ENCODE measurements at regions not wholly inside any gene's neighbourhood (a gene's known extent, or its start where the extent isn't known, plus 50 kb on each side); places are given as distances from the start of the nearest gene placed in this dataset.

GRCh38 chr13:40477623-40478608, 188.5 kb downstream of the FOXO1 start:
- DNase-seq (ENCODE audit: low read depth in 2 of 2), result peak; percentile 17 to 22
- H3K27ac ChIP-seq (ENCODE audit: insufficient read depth, low read length), result no peak overlapping the region

GRCh38 chr13:40478775-40479174, 187.7 kb downstream of the FOXO1 start:
- no peak for DNase-seq (ENCODE audit: low read depth in 2 of 2)
- Histone ChIP-seq H4K20me1 (ENCODE audit: control insufficient read depth, extremely low read depth, insufficient read depth, low read length) (no peaks in the 10 kb centered on the region), H3K9me3 (ENCODE audit: control insufficient read depth, insufficient read depth, low read depth, low read length) (no peaks in the 10 kb centered on the region), H3K9ac (ENCODE audit: insufficient read depth, low read length) (no peak overlapping the region), H3K27me3 (ENCODE audit: control insufficient read depth, insufficient read depth, low read length) (no peaks in the 10 kb centered on the region), H3K4me1 (ENCODE audit: control insufficient read depth, extremely low read depth, insufficient read depth, low read length) (no peaks in the 10 kb centered on the region), H3K4me2 (ENCODE audit: extremely low read depth, insufficient read depth, low read length) (no peak overlapping the region), H3K79me2 (ENCODE audit: control insufficient read depth, insufficient read depth, low read length) (no peaks in the 10 kb centered on the region), H3K36me3 (ENCODE audit: control insufficient read depth, insufficient read depth, low read length) (no peaks in the 10 kb centered on the region), H2AFZ (ENCODE audit: low read length) (no peak overlapping the region), H3K4me3 (replicated peaks in 1 of 4; ENCODE audit: control extremely low read depth in 1 of 4, insufficient read depth in 1 of 4, low read depth in 3 of 4, low read length in 4 of 4) (no peak overlapping the region), H3K27ac (ENCODE audit: insufficient read depth, low read length) (no peak overlapping the region)
- TF ChIP-seq CTCF (conservative IDR thresholded peaks at IDR 0.05 in 1 of 2, IDR thresholded peaks at IDR 0.05 in 1 of 2; ENCODE audit: low read depth in 1 of 2, low read length in 2 of 2) (no peak), EZH2 (IDR thresholded peaks at IDR 0.05; ENCODE audit: low read length, missing control alignments) (no peak)

More at GRCh38 chr13:40477623-40478608, 188.5 kb downstream of the FOXO1 start:
- Histone ChIP-seq H3K4me2 (ENCODE audit: extremely low read depth, insufficient read depth, low read length) (no peak overlapping the region), H3K4me1 (ENCODE audit: control insufficient read depth, extremely low read depth, insufficient read depth, low read length) (no peaks in the 10 kb centered on the region), H3K9ac (ENCODE audit: insufficient read depth, low read length) (no peak overlapping the region), H4K20me1 (ENCODE audit: control insufficient read depth, extremely low read depth, insufficient read depth, low read length) (no peaks in the 10 kb centered on the region), H3K9me3 (ENCODE audit: control insufficient read depth, insufficient read depth, low read depth, low read length) (no peaks in the 10 kb centered on the region), H3K4me3 (replicated peaks in 1 of 4; ENCODE audit: control extremely low read depth in 1 of 4, insufficient read depth in 1 of 4, low read depth in 3 of 4, low read length in 4 of 4) (no peak overlapping the region), H3K36me3 (ENCODE audit: control insufficient read depth, insufficient read depth, low read length) (no peaks in the 10 kb centered on the region), H3K79me2 (ENCODE audit: control insufficient read depth, insufficient read depth, low read length) (no peaks in the 10 kb centered on the region), H3K27me3 (ENCODE audit: control insufficient read depth, insufficient read depth, low read length) (no peaks in the 10 kb centered on the region), H2AFZ (ENCODE audit: low read length) (no peak overlapping the region)
- no peak for TF ChIP-seq CTCF (conservative IDR thresholded peaks at IDR 0.05 in 1 of 2, IDR thresholded peaks at IDR 0.05 in 1 of 2; ENCODE audit: low read depth in 1 of 2, low read length in 2 of 2)
- no peak for TF ChIP-seq EZH2 (IDR thresholded peaks at IDR 0.05; ENCODE audit: low read length, missing control alignments)

- Histone ChIP-seq H3K9ac (ENCODE audit: insufficient read depth, low read length) (no peak overlapping the region), H2AFZ (ENCODE audit: low read length) (no peak overlapping the region)
Observed at GRCh38 chr13:40479196-40479845, 187.1 kb downstream of the FOXO1 start.

More at GRCh38 chr13:40479196-40479845, 187.1 kb downstream of the FOXO1 start:
- Histone ChIP-seq H3K9me3 (ENCODE audit: control insufficient read depth, insufficient read depth, low read depth, low read length) (no peaks in the 10 kb centered on the region), H3K79me2 (ENCODE audit: control insufficient read depth, insufficient read depth, low read length) (no peaks in the 10 kb centered on the region), H3K4me3 (replicated peaks in 1 of 4; ENCODE audit: control extremely low read depth in 1 of 4, insufficient read depth in 1 of 4, low read depth in 3 of 4, low read length in 4 of 4) (no peak overlapping the region), H3K27me3 (ENCODE audit: control insufficient read depth, insufficient read depth, low read length) (no peaks in the 10 kb centered on the region), H3K4me1 (ENCODE audit: control insufficient read depth, extremely low read depth, insufficient read depth, low read length) (no peaks in the 10 kb centered on the region), H3K27ac (ENCODE audit: insufficient read depth, low read length) (no peak overlapping the region), H4K20me1 (ENCODE audit: control insufficient read depth, extremely low read depth, insufficient read depth, low read length) (no peaks in the 10 kb centered on the region), H3K36me3 (ENCODE audit: control insufficient read depth, insufficient read depth, low read length) (no peaks in the 10 kb centered on the region), H3K4me2 (ENCODE audit: extremely low read depth, insufficient read depth, low read length) (no peak overlapping the region)
- DNase-seq (ENCODE audit: low read depth in 2 of 2), result no peak
- no peak for TF ChIP-seq CTCF (conservative IDR thresholded peaks at IDR 0.05 in 1 of 2, IDR thresholded peaks at IDR 0.05 in 1 of 2; ENCODE audit: low read depth in 1 of 2, low read length in 2 of 2)
- no peak for TF ChIP-seq EZH2 (IDR thresholded peaks at IDR 0.05; ENCODE audit: low read length, missing control alignments)

Data from fibroblast of lung (primary cell).